GM19467 (cell line): ENCODE measurements at regions not wholly inside any gene's neighbourhood (a gene's known extent, or its start where the extent isn't known, plus 50 kb on each side); places are given as distances from the start of the nearest gene placed in this dataset.

Experiments
- ATAC-seq: cut with Tn5 transposase; IDR thresholded peaks from one replicate; pipeline ENCODE4 v1.9.1; 2021; ENCODE audit warnings: mild to moderate bottlenecking, moderate library complexity; ENCODE audit not compliant: unreplicated experiment

DNA sequence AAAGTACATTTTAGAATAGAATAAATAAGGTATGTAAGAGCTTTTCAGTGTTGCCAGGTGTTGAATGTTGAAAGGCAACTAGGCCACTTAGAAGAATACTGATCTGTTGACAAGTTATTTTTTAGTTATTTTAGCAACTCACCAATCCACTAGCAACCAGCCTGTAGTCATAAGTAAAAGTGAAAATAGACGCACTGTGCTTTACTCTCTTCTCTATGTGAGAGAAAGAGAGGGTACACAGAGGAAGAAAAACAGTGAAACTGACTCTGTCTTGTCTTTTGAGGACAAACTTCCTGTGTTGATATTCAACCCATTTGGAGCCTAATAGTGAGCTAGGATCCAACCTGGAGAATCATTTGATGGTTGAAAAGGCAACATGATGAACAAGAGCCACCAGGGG, 327.1 kb upstream of the GOLIM4 start:
- ATAC-seq = no peak

DNA sequence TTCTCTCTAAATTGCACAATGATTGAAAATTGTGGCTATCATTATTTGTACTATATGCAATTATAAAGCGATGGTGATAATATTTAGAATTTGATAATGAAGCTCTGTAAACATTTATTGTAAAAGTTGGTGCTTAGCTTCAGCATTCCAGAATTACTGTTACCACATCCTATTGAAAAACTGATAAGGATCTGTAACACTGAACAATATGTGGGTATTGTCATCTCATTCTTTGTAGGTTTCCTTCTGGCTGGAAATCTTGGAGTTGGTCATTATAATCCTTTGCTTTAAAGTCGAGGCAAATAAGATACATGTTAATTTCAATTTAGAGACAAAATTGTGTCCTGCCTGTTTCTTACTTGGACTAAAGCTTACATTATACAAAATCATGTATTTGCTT, 323.4 kb upstream of the GOLIM4 start:
- ATAC-seq = no peak

DNA sequence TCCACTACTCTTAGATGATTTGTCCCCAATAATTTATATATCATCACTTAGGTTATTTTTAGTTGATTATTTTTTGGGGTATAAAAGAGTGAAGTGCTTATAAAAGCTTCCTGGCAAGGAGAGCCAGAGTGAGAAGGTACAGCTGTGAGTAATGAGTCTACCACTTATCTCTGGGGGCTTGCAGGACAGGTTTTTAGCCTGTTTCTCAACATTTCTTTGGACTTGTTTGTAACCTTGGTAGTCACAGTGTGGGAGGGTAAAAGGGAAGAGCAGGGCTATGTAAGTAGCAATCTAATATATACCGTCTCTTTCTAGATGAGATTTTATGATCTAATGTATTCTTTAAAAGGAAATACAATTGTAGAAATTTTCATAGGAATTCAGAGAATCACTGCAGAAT, 321.3 kb upstream of the GOLIM4 start:
- no peak for ATAC-seq

DNA sequence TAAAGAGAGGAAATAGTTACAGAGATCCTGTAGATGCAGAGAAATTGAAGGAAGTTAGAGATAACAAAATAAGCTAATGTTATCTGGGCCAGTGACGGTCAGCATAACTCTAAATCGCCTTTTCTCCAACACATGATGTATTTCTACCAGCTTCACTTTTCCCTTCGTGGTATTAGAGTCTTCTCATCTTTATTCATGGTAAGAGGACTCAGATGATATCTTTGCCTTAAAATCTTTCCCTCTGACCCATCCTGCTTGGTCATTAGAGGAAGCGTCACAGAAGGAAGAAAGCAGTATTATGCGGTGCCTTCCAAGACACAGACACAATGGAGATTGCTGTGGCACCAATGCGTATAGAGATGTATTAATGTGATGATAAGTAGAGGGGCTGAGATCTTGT, 320.7 kb upstream of the GOLIM4 start:
- ATAC-seq = no peak

- ATAC-seq = no peak
Measured at GRCh38 chr3:168414149-168414548, 318.4 kb upstream of the GOLIM4 start.

DNA sequence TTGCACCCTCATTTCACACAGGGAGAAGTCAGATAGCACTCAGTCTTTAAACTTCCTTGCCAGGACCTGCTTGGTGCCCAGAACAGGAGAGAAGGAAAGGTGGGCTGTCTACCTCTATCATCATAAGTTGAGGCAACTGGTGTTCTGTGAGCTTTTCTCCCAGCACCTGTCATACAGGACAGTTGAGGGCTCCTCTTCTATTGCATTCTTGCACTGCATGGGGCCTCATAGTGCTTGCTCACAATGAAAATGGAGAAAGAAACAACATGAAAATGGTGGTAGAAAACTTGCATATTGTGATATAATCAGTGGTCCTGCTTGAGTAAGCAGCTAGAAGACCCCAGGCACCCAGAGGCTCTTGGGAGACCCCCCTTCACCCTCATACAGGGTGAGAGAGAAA, 311.7 kb upstream of the GOLIM4 start:
- ATAC-seq = no peak

DNA sequence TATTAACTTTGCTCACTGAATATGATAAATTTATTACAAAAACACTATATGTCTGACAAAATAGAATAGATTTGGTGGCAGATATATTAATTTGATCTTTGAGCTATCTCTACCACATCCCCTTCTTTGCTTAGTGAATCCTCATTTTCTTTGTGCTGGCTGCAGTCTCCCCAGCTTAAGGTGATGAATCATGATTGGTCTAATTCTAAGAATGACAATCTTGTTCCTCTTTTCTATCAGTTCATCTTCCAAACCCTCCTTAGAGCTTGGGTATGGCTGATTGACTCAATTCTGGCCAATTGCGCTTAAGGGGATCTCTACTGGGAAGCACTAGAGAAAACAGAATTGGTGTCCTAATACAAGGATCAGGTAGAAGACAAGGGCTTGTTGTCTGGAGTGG, 309.6 kb upstream of the GOLIM4 start:
- ATAC-seq = no peak

- ATAC-seq = no peak
Measured at GRCh38 chr3:168398371-168399025, 302.8 kb upstream of the GOLIM4 start.

DNA sequence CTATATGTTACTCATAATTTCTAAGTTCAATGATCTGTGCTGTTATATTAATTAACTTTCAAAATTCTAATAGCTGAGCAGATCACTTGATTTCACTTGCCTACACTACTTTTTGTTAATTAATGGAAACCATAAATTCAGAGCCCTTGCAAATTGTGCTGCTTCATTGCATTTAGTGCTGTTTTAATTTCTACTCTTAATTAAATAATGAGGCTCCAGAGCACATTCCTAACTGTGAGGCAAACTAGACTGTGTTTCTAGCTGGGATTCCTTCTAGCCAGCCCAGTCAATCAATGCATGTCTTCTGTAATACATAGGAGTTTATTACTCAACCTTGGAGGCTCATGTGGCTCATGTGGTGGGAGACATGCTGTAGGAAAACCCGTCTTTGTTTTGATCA, 301.1 kb upstream of the GOLIM4 start:
- ATAC-seq = no peak

- ATAC-seq = no peak
Measured at GRCh38 chr3:168395551-168395950, 299.8 kb upstream of the GOLIM4 start.

DNA sequence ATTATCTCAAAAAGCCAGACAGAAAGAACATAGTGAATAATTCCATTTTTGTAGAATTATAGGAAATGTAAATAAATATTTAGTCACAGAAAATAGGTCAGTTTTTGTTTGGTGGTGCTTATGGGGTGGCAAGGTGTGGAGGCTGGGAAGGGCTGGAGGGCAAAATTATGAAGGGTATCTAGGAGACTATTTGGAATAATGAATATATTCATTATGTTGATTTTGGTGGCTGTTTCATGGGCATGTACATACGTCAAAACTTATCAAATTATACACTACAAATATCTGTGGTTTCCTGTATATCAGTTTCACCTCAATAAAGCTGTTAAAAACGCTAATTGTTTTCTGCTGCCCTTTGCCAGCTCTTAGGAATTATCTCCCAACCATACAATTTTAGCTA, 298.7 kb upstream of the GOLIM4 start:
- no peak for ATAC-seq

DNA sequence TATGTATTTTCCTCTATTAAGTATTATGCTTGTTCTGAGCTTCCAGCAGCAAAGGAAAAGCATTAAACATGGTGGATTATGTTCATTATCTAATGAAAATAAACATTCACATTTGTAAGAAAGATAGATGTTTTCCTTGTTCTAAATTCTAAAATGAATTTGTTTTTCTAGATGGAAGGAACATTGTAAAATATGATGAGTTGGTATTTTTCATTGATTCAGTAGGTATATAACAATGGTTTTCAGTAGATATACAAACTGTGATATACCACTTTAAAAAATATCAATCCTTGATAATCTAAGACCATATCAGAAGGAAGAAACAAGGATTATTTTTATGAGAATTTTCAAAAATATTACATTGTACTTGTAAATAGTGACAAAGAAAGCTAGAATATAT, 290.6 kb upstream of the GOLIM4 start:
- no peak for ATAC-seq

GRCh38 chr3:168384990-168385389, 289.3 kb upstream of the GOLIM4 start:
- no peak for ATAC-seq

- ATAC-seq = no peak
Measured at GRCh38 chr3:168383573-168383972, 287.8 kb upstream of the GOLIM4 start.

GRCh38 chr3:168371846-168372245, 276.1 kb upstream of the GOLIM4 start:
- no peak for ATAC-seq

DNA sequence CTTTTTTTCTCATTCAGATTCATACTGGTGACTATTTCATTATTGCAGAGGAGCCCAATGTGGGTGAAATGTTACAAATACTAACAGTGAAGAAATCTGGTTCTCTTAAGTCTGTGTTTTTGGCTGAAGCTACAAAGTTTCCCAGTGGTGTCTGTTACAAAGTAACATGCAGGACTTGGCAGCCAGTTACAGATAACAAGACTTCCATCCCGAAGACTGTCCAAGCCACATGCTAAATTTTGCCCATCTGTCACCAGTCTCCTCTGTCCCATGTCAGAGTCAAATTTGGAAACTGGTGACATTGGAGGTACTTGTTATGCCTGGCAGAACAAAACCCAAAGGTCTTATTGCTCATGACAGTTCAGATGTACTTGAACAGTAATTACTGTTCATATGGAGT, 269.2 kb upstream of the GOLIM4 start:
- no peak for ATAC-seq

- no peak for ATAC-seq
Measured at GRCh38 chr3:168362661-168363247, 267.0 kb upstream of the GOLIM4 start.

GRCh38 chr3:168362156-168362555, 266.4 kb upstream of the GOLIM4 start:
- no peak for ATAC-seq

DNA sequence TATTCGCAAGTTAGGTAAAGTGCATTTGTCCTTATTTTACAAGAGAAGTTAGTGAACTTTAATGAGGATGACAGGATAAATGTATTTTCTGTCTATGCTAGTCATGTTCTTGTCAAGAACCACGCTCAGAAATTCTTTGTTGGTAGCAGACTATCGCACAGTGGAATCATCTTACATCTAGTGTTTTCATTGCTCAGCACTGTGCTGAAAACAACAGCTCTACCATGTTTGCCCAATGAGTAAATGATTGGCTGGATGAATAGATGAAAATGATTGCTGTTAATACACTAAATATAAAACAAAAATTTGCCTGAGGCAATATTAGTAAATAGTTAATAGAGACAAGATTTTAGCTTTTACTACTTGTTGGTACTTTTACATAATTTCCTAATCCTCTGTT, 265.3 kb upstream of the GOLIM4 start:
- ATAC-seq = no peak

GRCh38 chr3:168342946-168343850, 247.5 kb upstream of the GOLIM4 start:
- no peak for ATAC-seq

- ATAC-seq = no peak
Measured at GRCh38 chr3:168341956-168342936, 246.5 kb upstream of the GOLIM4 start.
